Upper lobe of left lung (tissue), 4 donors: ENCODE measurements at regions not wholly inside any gene's neighbourhood (a gene's known extent, or its start where the extent isn't known, plus 50 kb on each side); places are given as distances from the start of the nearest gene placed in this dataset.

Experiments used
- POLR2AphosphoS5 ChIP-seq, 2 donors: sonication (generic); formaldehyde crosslinking; IDR thresholded peaks; one replicate each; pipeline ENCODE4 v1.5.1; 2017; ENCODE audit warnings: antibody characterized with exemption in 2 of 2
- TF ChIP-seq, protein P1 (sequence below), 6 experiments: fragments of 450-650 bp in 4 of 6; fragments of 200-600 bp in 2 of 6; sonication (generic) in 2 of 6; IDR thresholded peaks; one replicate each; pipeline ENCODE4 v1.5.1; 2016 to 2019; ENCODE audit warnings: antibody characterized with exemption in 6 of 6

DNA sequence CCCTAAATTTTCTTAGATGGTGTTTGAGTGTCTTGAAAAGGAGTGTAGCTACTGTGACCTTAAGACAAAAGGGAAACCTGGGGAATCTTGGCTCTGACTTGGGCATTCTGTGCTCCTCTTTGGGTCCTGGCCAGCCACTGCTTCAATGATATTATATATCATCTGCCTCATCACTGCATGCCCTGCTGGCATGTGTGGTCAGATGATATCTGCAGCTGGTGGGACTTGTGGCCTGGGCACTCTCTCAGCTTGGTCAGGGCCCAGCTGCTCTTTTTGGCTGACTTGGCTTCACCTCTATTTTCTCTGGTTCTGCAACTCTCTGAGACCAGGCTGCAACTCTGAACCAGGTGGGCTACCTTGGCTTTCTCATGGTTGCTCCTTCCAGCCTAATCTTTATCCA, 446.1 kb upstream of the RARB start:
- TF ChIP-seq POLR2AphosphoS5 (IDR thresholded peaks at IDR 0.05) = no peak
- TF ChIP-seq, protein P1, sequence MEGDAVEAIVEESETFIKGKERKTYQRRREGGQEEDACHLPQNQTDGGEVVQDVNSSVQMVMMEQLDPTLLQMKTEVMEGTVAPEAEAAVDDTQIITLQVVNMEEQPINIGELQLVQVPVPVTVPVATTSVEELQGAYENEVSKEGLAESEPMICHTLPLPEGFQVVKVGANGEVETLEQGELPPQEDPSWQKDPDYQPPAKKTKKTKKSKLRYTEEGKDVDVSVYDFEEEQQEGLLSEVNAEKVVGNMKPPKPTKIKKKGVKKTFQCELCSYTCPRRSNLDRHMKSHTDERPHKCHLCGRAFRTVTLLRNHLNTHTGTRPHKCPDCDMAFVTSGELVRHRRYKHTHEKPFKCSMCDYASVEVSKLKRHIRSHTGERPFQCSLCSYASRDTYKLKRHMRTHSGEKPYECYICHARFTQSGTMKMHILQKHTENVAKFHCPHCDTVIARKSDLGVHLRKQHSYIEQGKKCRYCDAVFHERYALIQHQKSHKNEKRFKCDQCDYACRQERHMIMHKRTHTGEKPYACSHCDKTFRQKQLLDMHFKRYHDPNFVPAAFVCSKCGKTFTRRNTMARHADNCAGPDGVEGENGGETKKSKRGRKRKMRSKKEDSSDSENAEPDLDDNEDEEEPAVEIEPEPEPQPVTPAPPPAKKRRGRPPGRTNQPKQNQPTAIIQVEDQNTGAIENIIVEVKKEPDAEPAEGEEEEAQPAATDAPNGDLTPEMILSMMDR (IDR thresholded peaks at IDR 0.05) = no peak
